ENCODE measurements at regions not wholly inside any gene's neighbourhood (a gene's known extent, or its start where the extent isn't known, plus 50 kb on each side); places are given as distances from the start of the nearest gene placed in this dataset.

DNA sequence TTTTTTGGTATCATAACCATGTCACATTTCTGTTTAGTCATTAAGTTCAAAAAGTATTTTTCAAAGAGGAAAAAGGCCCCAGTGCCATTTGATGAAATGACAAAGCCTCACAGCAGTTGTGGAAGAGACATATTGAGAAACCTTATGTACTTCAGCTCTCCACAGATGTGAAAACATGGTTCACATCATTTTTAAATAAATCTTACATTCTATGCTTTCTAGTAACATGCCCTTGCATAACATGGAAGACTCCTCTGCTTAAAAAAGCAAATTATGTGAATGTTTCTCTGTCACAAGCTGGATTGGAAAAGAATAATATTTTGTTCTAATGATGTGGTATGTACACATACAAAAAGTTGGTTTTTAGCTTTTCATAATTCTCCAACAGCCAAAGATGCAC lies 934.1 kb downstream of the NLGN4Y start:
- TF ChIP-seq EP300 (IDR thresholded peaks at IDR 0.05) (no peak), POLR2AphosphoS5 (IDR thresholded peaks at IDR 0.05) (no peak), POLR2A (IDR thresholded peaks at IDR 0.05) (no peak)
- TF ChIP-seq, protein P1, sequence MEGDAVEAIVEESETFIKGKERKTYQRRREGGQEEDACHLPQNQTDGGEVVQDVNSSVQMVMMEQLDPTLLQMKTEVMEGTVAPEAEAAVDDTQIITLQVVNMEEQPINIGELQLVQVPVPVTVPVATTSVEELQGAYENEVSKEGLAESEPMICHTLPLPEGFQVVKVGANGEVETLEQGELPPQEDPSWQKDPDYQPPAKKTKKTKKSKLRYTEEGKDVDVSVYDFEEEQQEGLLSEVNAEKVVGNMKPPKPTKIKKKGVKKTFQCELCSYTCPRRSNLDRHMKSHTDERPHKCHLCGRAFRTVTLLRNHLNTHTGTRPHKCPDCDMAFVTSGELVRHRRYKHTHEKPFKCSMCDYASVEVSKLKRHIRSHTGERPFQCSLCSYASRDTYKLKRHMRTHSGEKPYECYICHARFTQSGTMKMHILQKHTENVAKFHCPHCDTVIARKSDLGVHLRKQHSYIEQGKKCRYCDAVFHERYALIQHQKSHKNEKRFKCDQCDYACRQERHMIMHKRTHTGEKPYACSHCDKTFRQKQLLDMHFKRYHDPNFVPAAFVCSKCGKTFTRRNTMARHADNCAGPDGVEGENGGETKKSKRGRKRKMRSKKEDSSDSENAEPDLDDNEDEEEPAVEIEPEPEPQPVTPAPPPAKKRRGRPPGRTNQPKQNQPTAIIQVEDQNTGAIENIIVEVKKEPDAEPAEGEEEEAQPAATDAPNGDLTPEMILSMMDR (IDR thresholded peaks at IDR 0.05) = no peak

GRCh38 chrY:15465880-15466279 lies 941.6 kb downstream of the NLGN4Y start:
- DNase-seq (ENCODE audit: low spot score in 2 of 2) = no peak
- Histone ChIP-seq H3K27ac (no peak overlapping the region), H3K4me3 (no peak overlapping the region), H3K9me3 (no peaks in the 10 kb centered on the region), H3K4me1 (no peaks in the 10 kb centered on the region), H3K27me3 (no peaks in the 10 kb centered on the region), H3K36me3 (no peaks in the 10 kb centered on the region)
- WGBS = no CpG with 5 or more reads among the region's 6 CpGs
- TF ChIP-seq, protein P1 (IDR thresholded peaks at IDR 0.05) = no peak

More for the DNA sequence above, 934.1 kb downstream of the NLGN4Y start:
- Histone ChIP-seq H3K27me3 (no peaks in the 10 kb centered on the region), H3K9me3 (no peaks in the 10 kb centered on the region), H3K4me3 (no peak overlapping the region), H3K27ac (no peak overlapping the region), H3K36me3 (no peaks in the 10 kb centered on the region), H3K4me1 (no peaks in the 10 kb centered on the region)
- no peak for DNase-seq (ENCODE audit: low spot score in 2 of 2)

DNA sequence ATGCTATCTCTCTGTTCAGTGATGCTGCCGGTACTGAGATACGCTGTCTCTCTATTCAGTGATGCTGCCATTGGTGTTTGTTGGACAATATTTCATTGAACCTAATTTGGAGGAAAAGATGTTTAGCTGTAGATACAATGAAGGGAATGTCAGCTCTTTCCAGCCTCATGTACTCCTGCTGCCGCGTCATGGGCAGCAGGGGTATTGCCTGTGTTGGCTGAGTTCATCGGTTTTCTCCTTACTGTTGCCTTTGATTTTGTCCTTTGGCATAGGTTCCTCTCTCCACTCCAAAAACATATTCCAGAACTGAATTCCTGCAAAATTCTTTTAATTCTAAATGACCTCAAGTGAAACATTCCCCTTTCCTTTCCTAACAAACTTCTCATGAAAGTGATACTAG lies 942.6 kb downstream of the NLGN4Y start:
- TF ChIP-seq, protein P1 (IDR thresholded peaks at IDR 0.05) = no peak
- TF ChIP-seq POLR2AphosphoS5 (IDR thresholded peaks at IDR 0.05) = no peak
- Histone ChIP-seq H3K27me3 (no peaks in the 10 kb centered on the region), H3K4me1 (no peaks in the 10 kb centered on the region), H3K36me3 (no peaks in the 10 kb centered on the region), H3K9me3 (no peaks in the 10 kb centered on the region), H3K4me3 (no peak overlapping the region), H3K27ac (no peak overlapping the region)
- WGBS = no CpG with 5 or more reads among the region's 5 CpGs
- DNase-seq (ENCODE audit: low spot score in 2 of 2) = no peak

DNA sequence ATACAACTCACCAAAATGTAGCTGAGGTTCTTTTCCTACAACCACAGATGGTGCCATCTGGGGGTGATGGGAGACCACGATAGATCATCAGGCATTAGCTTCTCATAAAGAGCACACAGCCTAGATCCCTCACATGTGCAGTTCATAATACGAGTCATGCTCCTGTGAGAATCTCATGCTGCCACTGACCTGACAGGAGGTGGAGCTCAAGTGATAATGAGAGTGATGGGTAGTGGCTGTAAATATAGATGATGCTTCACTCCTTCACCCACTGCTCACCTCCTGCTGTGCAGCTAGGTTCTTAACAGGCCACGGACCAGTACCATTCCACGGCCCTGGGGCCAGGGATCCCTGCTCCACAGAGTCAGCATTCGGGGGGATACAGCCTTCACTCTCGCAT lies 943.8 kb downstream of the NLGN4Y start:
- H3K4me3 ChIP-seq = no peak overlapping the region
- H3K27ac ChIP-seq = no peak overlapping the region
- no CpG with 5 or more reads among the region's 6 CpGs for WGBS
- H3K9me3 ChIP-seq = no peaks in the 10 kb centered on the region
- no peaks in the 10 kb centered on the region for H3K27me3 ChIP-seq
- no peak for DNase-seq (ENCODE audit: low spot score in 2 of 2)
- TF ChIP-seq POLR2AphosphoS5 (IDR thresholded peaks at IDR 0.05) = no peak
- TF ChIP-seq, protein P1 (IDR thresholded peaks at IDR 0.05) = no peak
- TF ChIP-seq POLR2A (IDR thresholded peaks at IDR 0.05) = no peak
- no peak for TF ChIP-seq EP300 (IDR thresholded peaks at IDR 0.05)
- no peaks in the 10 kb centered on the region for H3K36me3 ChIP-seq
- no peaks in the 10 kb centered on the region for H3K4me1 ChIP-seq

- DNase-seq (ENCODE audit: low spot score in 2 of 2) = no peak
- no CpG with 5 or more reads among the region's 1 CpG for WGBS
- H3K27me3 ChIP-seq = no peaks in the 10 kb centered on the region
- TF ChIP-seq POLR2A (IDR thresholded peaks at IDR 0.05) = no peak
- no peak for TF ChIP-seq EP300 (IDR thresholded peaks at IDR 0.05)
- no peak for TF ChIP-seq POLR2AphosphoS5 (IDR thresholded peaks at IDR 0.05)
- TF ChIP-seq, protein P1 (IDR thresholded peaks at IDR 0.05) = no peak
- no peak overlapping the region for H3K4me3 ChIP-seq
- no peak overlapping the region for H3K27ac ChIP-seq
- H3K4me1 ChIP-seq = no peaks in the 10 kb centered on the region
- H3K9me3 ChIP-seq = no peaks in the 10 kb centered on the region
- no peaks in the 10 kb centered on the region for H3K36me3 ChIP-seq
Measured at GRCh38 chrY:15471371-15471770, 947.0 kb downstream of the NLGN4Y start.

Data from suprapubic skin (tissue), 4 donors.